ENCODE measurements at regions not wholly inside any gene's neighbourhood (a gene's known extent, or its start where the extent isn't known, plus 50 kb on each side); places are given as distances from the start of the nearest gene placed in this dataset.

- Histone ChIP-seq H3K27ac (ENCODE audit: low read length) (no peak overlapping the region), H3K36me3 (replicated peaks; ENCODE audit: low read depth, low read length) (no peaks in the 10 kb centered on the region), H3K4me3 (ENCODE audit: low read length) (no peak overlapping the region)
These were observed 873.1 kb downstream of the NSUN3 start for GRCh38 chr3:94935738-94936580.

GRCh38 chr3:94937980-94938379, 875.1 kb downstream of the NSUN3 start:
- H3K27me3 ChIP-seq (ENCODE audit: low read depth, low read length), result no peaks in the 10 kb centered on the region
- H4K20me1 ChIP-seq (ENCODE audit: insufficient read depth, low read length), result no peaks in the 10 kb centered on the region
- H3K4me3 ChIP-seq (ENCODE audit: low read length), result no peak overlapping the region
- H3K27ac ChIP-seq (ENCODE audit: low read length), result no peak overlapping the region
- H3K4me1 ChIP-seq (ENCODE audit: low read length), result no peaks in the 10 kb centered on the region
- no peaks in the 10 kb centered on the region for H3K79me2 ChIP-seq (ENCODE audit: low read length)
- no peak overlapping the region for H3K4me2 ChIP-seq (ENCODE audit: low read length)
- TF ChIP-seq EZH2phosphoT487 (IDR thresholded peaks at IDR 0.05; ENCODE audit: low read depth) (no peak), CTCF (IDR thresholded peaks at IDR 0.05; ENCODE audit: low read depth, low read length) (no peak)
- no peaks in the 10 kb centered on the region for H3K36me3 ChIP-seq (replicated peaks; ENCODE audit: low read depth, low read length)
- H3K9me3 ChIP-seq (ENCODE audit: insufficient read depth, low read length), result no peaks in the 10 kb centered on the region
- H3K9ac ChIP-seq (ENCODE audit: low read length), result no peak overlapping the region
- H2AFZ ChIP-seq (ENCODE audit: low read depth, low read length), result no peak overlapping the region

More at GRCh38 chr3:94935738-94936580, 873.1 kb downstream of the NSUN3 start:
- H4K20me1 ChIP-seq (ENCODE audit: insufficient read depth, low read length), result no peaks in the 10 kb centered on the region
- no peaks in the 10 kb centered on the region for H3K79me2 ChIP-seq (ENCODE audit: low read length)
- H3K9me3 ChIP-seq (ENCODE audit: insufficient read depth, low read length), result no peaks in the 10 kb centered on the region
- no peak overlapping the region for H3K4me2 ChIP-seq (ENCODE audit: low read length)
- no peak overlapping the region for H2AFZ ChIP-seq (ENCODE audit: low read depth, low read length)
- H3K9ac ChIP-seq (ENCODE audit: low read length), result no peak overlapping the region
- no peak for TF ChIP-seq CTCF (IDR thresholded peaks at IDR 0.05; ENCODE audit: low read depth, low read length)
- TF ChIP-seq EZH2phosphoT487 (IDR thresholded peaks at IDR 0.05; ENCODE audit: low read depth), result no peak
- H3K4me1 ChIP-seq (ENCODE audit: low read length), result no peaks in the 10 kb centered on the region
- H3K27me3 ChIP-seq (ENCODE audit: low read depth, low read length), result no peaks in the 10 kb centered on the region

- H3K27ac ChIP-seq (ENCODE audit: low read length), result no peak overlapping the region
- TF ChIP-seq CTCF (IDR thresholded peaks at IDR 0.05; ENCODE audit: low read depth, low read length) (no peak), EZH2phosphoT487 (IDR thresholded peaks at IDR 0.05; ENCODE audit: low read depth) (no peak)
- no peaks in the 10 kb centered on the region for H3K79me2 ChIP-seq (ENCODE audit: low read length)
These were observed 883.8 kb downstream of the NSUN3 start for GRCh38 chr3:94946683-94947082.

GRCh38 chr3:94961423-94962100, 898.7 kb downstream of the NSUN3 start:
- Histone ChIP-seq H3K9ac (ENCODE audit: low read length) (no peak overlapping the region), H3K27ac (ENCODE audit: low read length) (no peak overlapping the region), H3K4me2 (ENCODE audit: low read length) (no peak overlapping the region), H3K27me3 (ENCODE audit: low read depth, low read length) (no peaks in the 10 kb centered on the region), H3K4me1 (ENCODE audit: low read length) (peaks cover 12% of the 10 kb centered on the region), H2AFZ (ENCODE audit: low read depth, low read length) (no peak overlapping the region), H4K20me1 (ENCODE audit: insufficient read depth, low read length) (no peaks in the 10 kb centered on the region), H3K4me3 (ENCODE audit: low read length) (no peak overlapping the region), H3K9me3 (ENCODE audit: insufficient read depth, low read length) (no peaks in the 10 kb centered on the region), H3K36me3 (replicated peaks; ENCODE audit: low read depth, low read length) (no peaks in the 10 kb centered on the region), H3K79me2 (ENCODE audit: low read length) (no peaks in the 10 kb centered on the region)
- no peak for TF ChIP-seq CTCF (IDR thresholded peaks at IDR 0.05; ENCODE audit: low read depth, low read length)

More at GRCh38 chr3:94946683-94947082, 883.8 kb downstream of the NSUN3 start:
- no peaks in the 10 kb centered on the region for H3K27me3 ChIP-seq (ENCODE audit: low read depth, low read length)
- H3K36me3 ChIP-seq (replicated peaks; ENCODE audit: low read depth, low read length), result no peaks in the 10 kb centered on the region
- H3K9me3 ChIP-seq (ENCODE audit: insufficient read depth, low read length), result no peaks in the 10 kb centered on the region
- H3K4me3 ChIP-seq (ENCODE audit: low read length), result no peak overlapping the region
- H3K4me1 ChIP-seq (ENCODE audit: low read length), result no peaks in the 10 kb centered on the region
- no peaks in the 10 kb centered on the region for H4K20me1 ChIP-seq (ENCODE audit: insufficient read depth, low read length)
- H3K9ac ChIP-seq (ENCODE audit: low read length), result no peak overlapping the region
- H2AFZ ChIP-seq (ENCODE audit: low read depth, low read length), result no peak overlapping the region
- H3K4me2 ChIP-seq (ENCODE audit: low read length), result no peak overlapping the region
